ENCODE measurements at regions not wholly inside any gene's neighbourhood (a gene's known extent, or its start where the extent isn't known, plus 50 kb on each side); places are given as distances from the start of the nearest gene placed in this dataset.

- H3K4me3 ChIP-seq (ENCODE audit: low read depth, low read length) = no peak overlapping the region
- no peak for DNase-seq (ENCODE audit: low read depth, low spot score)
- TF ChIP-seq CTCF (IDR thresholded peaks at IDR 0.05; ENCODE audit: low read depth, low read length) = no peak
- in situ Hi-C loops (cut with HindIII; ENCODE audit: low sequenced_read_pairs) = no loop called here
Measured at GRCh38 chr3:99544786-99545281, 93.6 kb upstream of the COL8A1 start.

- DNase-seq (ENCODE audit: low read depth, low spot score) = no peak
- in situ Hi-C loops (cut with HindIII; ENCODE audit: low sequenced_read_pairs) = no loop called here
- TF ChIP-seq CTCF (IDR thresholded peaks at IDR 0.05; ENCODE audit: low read depth, low read length) = no peak
- H3K4me3 ChIP-seq (ENCODE audit: low read depth, low read length) = no peak overlapping the region
Measured at GRCh38 chr3:99543796-99544195, 94.6 kb upstream of the COL8A1 start.

GRCh38 chr3:99542767-99543518 is 95.5 kb upstream of the COL8A1 start:
- in situ Hi-C loops (cut with HindIII; ENCODE audit: low sequenced_read_pairs) = no loop called here
- no peak for TF ChIP-seq CTCF (IDR thresholded peaks at IDR 0.05; ENCODE audit: low read depth, low read length)
- H3K4me3 ChIP-seq (ENCODE audit: low read depth, low read length) = no peak overlapping the region
- DNase-seq (ENCODE audit: low read depth, low spot score) = no peak

- TF ChIP-seq CTCF (IDR thresholded peaks at IDR 0.05; ENCODE audit: low read depth, low read length) = no peak
- DNase-seq (ENCODE audit: low read depth, low spot score) = no peak
- no peak overlapping the region for H3K4me3 ChIP-seq (ENCODE audit: low read depth, low read length)
- in situ Hi-C loops (cut with HindIII; ENCODE audit: low sequenced_read_pairs) = no loop called here
Measured at GRCh38 chr3:99541181-99541580, 97.2 kb upstream of the COL8A1 start.

GRCh38 chr3:99537416-99537815 is 101.0 kb upstream of the COL8A1 start:
- no peak for DNase-seq (ENCODE audit: low read depth, low spot score)
- H3K4me3 ChIP-seq (ENCODE audit: low read depth, low read length) = no peak overlapping the region
- no peak for TF ChIP-seq CTCF (IDR thresholded peaks at IDR 0.05; ENCODE audit: low read depth, low read length)
- in situ Hi-C loops (cut with HindIII; ENCODE audit: low sequenced_read_pairs) = no loop called here

- no peak for DNase-seq (ENCODE audit: low read depth, low spot score)
- no peak overlapping the region for H3K4me3 ChIP-seq (ENCODE audit: low read depth, low read length)
- in situ Hi-C loops (cut with HindIII; ENCODE audit: low sequenced_read_pairs) = no loop called here
- no peak for TF ChIP-seq CTCF (IDR thresholded peaks at IDR 0.05; ENCODE audit: low read depth, low read length)
Measured at GRCh38 chr3:99536555-99537314, 101.7 kb upstream of the COL8A1 start.
